Left hindlimb (tissue), 1 donor: ENCODE measurements at regions not wholly inside any gene's neighbourhood (a gene's known extent, or its start where the extent isn't known, plus 50 kb on each side); places are given as distances from the start of the nearest gene placed in this dataset.

Experiments used
- DNase-seq: peaks from one replicate; pipeline ENCODE4 v3.0.0-alpha.2; 2018

DNA sequence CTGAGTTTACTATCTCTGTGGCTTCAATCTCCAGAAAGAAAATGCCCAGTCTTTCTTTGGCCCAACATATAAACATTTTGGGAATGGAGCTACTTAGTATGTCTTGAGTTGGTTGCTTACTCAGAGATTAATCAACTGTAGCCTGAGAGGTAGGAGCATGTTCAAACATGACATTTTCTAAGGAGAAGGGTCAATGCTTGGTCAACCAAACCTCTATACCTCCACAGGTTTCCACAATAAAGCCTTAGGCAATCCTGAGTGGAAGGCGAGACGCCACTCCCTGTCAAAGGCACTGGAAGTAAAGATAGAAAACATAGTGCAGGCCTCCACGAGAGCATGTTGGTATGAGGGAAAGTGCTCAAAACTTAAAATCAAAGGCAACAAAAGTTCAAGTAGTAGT is 411.4 kb downstream of the KCTD16 start:
- DNase-seq, result no peak

DNA sequence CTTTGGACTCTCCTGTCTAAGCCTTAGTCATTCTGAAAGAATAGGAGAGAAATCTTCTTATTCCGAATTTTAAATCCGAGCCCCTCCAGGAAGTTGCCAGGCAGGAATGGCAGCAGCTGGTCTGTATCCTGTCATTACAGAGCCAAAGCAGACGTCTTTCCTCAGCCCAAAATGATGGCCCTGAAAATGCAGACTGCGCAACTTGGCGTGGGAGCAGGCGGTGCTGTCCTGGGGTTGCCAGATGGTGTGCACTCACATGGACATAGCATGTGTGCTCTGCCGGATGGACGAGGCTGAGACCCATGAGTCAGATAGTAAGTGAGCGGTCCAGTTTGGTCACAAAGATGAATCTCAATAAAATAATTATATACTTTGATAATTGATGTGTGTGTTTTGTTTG is 410.4 kb downstream of the KCTD16 start:
- DNase-seq, result no peak

DNA sequence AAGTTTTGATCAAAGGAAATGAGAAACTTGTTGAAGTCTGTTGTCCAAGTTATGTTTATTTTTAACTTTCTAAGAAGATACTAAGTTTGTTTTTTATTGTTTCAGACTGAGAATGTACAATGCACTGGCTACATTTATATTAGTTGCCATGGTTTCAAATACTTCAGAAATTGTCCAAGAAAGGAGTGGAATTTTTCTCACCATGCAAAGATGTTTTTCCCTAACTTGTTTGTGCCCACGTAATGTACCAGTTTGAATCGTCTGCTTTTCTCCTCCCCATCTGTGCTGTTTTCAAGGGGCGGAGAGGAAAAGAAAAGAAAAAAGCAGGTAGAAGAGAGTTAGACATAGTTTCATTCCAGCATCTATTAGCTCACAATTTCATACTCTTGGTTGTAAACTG is 407.0 kb downstream of the KCTD16 start:
- no peak for DNase-seq

DNA sequence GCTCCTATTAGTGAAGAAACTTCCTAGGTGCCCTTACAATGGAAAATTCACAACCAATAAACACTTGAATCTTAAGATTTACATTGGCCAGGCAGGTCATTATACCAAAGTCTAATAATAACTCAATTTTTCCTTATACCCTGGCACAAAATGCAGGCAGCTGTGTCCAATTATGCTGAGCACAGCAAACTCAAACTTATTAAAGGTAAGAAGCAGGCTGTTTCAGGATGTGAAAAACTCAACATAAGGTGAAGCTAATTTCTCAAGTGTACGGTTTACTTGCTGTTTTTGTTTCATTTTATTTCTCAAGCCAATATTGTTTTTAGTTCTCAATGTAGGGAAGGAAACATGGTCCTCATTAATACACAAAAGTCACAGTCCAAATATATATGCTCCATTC is 405.1 kb downstream of the KCTD16 start:
- no peak for DNase-seq

DNA sequence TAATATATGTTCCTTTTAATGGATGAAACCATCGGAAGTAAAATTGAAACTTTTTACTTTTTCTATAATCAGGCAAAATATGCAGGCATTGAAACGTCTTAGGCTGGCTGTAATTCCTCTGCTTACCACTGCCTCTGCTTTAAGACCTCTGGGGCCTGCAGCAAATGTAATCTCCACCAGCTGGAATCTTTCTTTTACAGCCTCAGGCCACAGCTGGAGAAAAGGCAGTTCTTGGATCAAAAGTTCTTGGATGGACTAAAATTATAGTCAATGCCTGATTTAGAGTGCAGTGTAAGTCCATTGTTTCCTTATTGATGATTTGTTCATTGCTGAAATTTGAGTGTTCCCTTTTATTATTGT is 396.7 kb downstream of the KCTD16 start:
- no peak for DNase-seq

DNA sequence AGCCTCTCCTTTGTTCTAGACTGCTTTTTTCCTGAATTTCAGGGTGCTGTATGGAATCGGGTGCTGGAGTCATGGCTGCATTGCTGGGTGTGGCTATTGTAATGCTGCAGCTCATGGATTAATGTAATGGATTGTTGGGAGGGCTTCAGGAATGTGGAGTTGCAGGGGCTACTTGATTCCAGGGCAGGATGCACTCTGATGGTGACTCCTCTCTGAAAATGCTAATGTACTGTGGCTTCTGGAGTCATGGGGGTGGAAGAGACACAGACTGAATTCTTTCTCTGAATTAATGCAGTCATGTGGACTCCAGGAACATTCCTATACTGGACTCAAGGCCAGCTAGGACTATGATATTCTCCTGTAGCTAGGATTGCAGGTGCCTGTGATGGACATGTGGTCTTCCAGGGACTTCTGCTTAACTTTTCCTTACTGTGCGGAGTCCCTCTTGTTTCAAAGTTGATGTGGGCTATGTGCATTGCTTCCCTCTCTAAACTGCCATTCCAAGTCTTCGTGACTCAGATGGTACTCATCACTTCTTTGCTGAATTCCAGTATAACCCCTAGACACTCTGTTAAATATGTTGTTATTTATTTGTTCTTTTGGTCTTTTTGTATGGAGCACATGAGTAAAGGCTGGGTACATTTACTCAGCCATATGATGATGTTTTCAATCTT is 396.2 kb downstream of the KCTD16 start:
- DNase-seq, result no peak

DNA sequence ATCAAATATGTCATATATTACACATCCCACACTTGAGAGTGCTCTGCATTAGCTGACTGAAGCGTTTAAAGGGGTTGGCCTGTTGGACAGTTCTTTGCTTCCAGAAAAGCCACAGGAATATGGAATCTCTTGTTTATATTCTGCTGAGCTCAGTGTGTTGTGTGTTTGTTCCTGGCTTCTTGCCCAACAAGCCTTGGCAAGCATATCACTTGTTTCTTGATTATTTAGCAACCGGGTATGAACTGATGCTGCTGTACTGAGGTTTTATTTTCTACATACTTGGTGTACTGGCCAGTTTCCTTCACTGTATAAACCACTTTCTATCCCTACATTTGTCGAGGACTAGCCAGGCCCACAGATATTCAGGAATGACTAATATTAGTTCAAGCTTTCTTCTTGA is 378.9 kb downstream of the KCTD16 start:
- DNase-seq, result peak; percentile 34

DNA sequence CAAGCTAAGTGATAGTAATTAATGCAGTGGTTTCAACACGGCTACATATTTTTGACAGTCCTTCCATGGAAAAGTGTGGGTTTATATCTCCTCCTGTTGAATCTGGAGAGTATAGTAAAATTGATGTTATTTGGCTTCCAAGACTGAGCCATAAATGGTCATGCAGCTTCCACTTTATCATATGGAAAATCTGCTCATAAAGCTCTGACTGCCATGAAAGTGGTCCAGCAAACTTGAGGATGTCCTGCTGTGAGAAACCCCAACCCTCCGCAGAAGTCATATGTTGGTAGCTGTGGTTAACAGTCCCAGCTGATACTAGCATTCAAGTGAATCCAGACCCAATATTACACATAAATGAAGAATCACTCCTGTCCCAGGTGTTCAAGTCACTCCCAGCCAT is 378.3 kb downstream of the KCTD16 start:
- no peak for DNase-seq

DNA sequence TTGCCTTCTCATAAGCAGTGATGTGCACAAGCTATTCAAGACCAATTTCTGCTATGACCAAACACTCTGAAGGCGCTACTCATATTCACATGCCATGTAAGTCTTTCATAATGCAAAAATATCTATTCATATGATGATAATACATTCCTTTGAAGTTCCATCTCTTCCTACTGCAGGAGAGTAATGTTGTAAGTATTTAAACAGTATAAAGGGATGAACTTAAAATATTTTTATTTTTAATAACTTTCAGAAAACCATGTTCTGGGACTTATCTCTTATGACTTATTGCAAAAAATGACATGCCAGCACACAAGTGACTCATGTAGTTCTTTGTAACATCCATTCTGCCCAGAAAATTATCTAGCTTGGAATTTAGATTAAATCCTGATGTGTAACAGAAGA is 376.4 kb downstream of the KCTD16 start:
- no peak for DNase-seq

DNA sequence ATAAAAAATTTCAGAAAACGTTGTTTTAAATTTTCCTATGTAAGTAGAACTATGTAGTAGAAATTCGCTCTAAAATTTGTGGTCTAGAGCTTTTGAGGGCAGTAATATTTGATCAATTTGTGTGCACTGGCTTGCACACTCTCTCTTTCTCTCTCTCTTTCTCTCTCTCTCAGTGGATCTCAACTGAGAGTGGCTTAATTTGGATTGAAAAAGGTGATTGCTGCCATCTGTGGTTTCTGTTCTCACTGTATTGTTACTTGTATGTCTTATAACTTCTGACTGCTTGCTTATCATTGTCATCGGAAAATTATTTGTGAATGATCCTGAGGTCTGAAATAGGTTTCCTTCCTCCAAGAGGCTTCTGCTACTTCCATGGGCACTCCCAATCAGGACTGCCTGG is 368.2 kb downstream of the KCTD16 start:
- DNase-seq, result no peak
